ENCODE measurements at regions not wholly inside any gene's neighbourhood (a gene's known extent, or its start where the extent isn't known, plus 50 kb on each side); places are given as distances from the start of the nearest gene placed in this dataset.

DNA sequence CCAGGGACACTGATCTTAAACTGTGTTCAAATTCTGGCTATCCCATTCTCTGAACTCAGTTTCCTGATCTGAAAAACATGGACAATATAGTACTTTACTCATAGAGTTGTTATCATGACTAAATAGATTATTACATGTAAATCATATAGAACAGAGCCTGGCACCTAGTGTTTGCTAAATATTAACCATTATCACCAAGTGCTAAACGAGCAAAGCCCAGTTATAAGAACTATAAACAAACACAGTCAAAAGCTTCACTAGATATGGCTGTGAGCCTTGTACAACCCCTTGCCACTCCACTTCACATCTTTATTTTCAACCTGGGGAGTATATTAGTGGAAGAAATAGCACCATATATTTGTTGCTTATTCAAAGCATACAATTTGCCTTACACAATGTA lies 338.9 kb upstream of the CADM1 start:
- ATAC-seq (no peak), DNase-seq (no peak)
- Histone ChIP-seq H3K4me1 (no peaks in the 10 kb centered on the region), H3K27me3 (no peaks in the 10 kb centered on the region), H3K27ac (no peak overlapping the region), H3K4me3 (no peak overlapping the region), H3K9me3 (no peaks in the 10 kb centered on the region), H3K36me3 (replicated peaks in 1 of 2; ENCODE audit: insufficient read depth in 1 of 2, low read depth in 2 of 2) (no peaks in the 10 kb centered on the region)
- WGBS, 2 donors = 9 to 17% methylated on average over 1 of the region's 1 CpG
- intact Hi-C loops (cut with DNase I) = no loop called here
- TF ChIP-seq POLR2A (IDR thresholded peaks at IDR 0.05) = no peak
- TF ChIP-seq, protein P1, sequence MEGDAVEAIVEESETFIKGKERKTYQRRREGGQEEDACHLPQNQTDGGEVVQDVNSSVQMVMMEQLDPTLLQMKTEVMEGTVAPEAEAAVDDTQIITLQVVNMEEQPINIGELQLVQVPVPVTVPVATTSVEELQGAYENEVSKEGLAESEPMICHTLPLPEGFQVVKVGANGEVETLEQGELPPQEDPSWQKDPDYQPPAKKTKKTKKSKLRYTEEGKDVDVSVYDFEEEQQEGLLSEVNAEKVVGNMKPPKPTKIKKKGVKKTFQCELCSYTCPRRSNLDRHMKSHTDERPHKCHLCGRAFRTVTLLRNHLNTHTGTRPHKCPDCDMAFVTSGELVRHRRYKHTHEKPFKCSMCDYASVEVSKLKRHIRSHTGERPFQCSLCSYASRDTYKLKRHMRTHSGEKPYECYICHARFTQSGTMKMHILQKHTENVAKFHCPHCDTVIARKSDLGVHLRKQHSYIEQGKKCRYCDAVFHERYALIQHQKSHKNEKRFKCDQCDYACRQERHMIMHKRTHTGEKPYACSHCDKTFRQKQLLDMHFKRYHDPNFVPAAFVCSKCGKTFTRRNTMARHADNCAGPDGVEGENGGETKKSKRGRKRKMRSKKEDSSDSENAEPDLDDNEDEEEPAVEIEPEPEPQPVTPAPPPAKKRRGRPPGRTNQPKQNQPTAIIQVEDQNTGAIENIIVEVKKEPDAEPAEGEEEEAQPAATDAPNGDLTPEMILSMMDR (IDR thresholded peaks at IDR 0.05) = no peak

DNA sequence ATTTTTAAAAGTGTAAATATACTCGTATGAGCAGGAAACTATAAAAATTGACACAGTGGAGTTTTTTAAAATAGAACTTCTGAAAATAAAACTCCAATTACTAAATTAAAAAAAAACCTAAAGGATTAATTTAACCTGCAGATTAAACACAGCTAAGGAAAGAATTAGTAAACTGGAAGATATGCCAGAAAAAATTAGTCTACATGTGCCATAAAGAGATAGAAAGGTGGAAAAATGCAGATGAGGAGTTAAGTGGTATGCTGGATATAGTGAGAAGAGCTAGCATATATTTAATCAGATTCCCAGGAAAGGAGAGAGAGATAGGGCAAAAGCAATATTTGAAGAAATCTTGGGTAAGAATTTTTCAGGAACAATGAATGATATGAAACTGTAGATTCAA lies 315.8 kb upstream of the CADM1 start:
- intact Hi-C loops (cut with DNase I) = no loop called here
- H3K36me3 ChIP-seq (replicated peaks in 1 of 2; ENCODE audit: insufficient read depth in 1 of 2, low read depth in 2 of 2) = no peaks in the 10 kb centered on the region
- H3K4me3 ChIP-seq = no peak overlapping the region
- no peaks in the 10 kb centered on the region for H3K4me1 ChIP-seq
- no peaks in the 10 kb centered on the region for H3K27me3 ChIP-seq
- DNase-seq (no peak), ATAC-seq (no peak)
- H3K27ac ChIP-seq = no peak overlapping the region
- no peaks in the 10 kb centered on the region for H3K9me3 ChIP-seq
- TF ChIP-seq, protein P1 (IDR thresholded peaks at IDR 0.05) = no peak
- no peak for TF ChIP-seq POLR2A (IDR thresholded peaks at IDR 0.05)
- WGBS, 2 donors = 61 to 84% methylated on average over 1 of the region's 1 CpG

DNA sequence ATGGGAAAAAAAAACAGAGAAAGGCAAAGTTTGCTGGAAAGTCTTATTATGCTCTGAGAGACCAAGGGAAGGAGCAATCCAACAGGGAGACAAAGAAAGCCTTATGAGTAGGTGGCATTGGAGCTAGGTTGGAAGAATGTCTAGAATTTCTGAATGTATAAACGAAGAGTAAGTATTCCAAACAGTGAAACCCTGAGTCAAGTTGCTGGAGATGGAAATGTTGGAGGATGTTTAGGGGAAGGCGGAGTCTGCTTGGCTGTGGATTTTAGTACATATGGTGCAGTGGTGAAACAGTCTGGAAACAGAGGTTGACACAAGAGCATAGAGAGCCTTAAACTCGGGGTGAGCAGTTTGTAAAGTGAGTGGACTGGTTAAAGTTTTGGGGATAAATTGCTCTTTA lies 314.8 kb upstream of the CADM1 start:
- H3K27ac ChIP-seq = no peak overlapping the region
- intact Hi-C loops (cut with DNase I) = no loop called here
- no peaks in the 10 kb centered on the region for H3K27me3 ChIP-seq
- no peak for ATAC-seq
- 65 to 68% methylated on average over 3 of the region's 3 CpGs for WGBS, 2 donors
- H3K36me3 ChIP-seq (replicated peaks in 1 of 2; ENCODE audit: insufficient read depth in 1 of 2, low read depth in 2 of 2) = no peaks in the 10 kb centered on the region
- no peaks in the 10 kb centered on the region for H3K9me3 ChIP-seq
- no peak for DNase-seq
- TF ChIP-seq, protein P1 (IDR thresholded peaks at IDR 0.05) = no peak
- no peak for TF ChIP-seq POLR2A (IDR thresholded peaks at IDR 0.05)
- no peak overlapping the region for H3K4me3 ChIP-seq
- no peaks in the 10 kb centered on the region for H3K4me1 ChIP-seq

DNA sequence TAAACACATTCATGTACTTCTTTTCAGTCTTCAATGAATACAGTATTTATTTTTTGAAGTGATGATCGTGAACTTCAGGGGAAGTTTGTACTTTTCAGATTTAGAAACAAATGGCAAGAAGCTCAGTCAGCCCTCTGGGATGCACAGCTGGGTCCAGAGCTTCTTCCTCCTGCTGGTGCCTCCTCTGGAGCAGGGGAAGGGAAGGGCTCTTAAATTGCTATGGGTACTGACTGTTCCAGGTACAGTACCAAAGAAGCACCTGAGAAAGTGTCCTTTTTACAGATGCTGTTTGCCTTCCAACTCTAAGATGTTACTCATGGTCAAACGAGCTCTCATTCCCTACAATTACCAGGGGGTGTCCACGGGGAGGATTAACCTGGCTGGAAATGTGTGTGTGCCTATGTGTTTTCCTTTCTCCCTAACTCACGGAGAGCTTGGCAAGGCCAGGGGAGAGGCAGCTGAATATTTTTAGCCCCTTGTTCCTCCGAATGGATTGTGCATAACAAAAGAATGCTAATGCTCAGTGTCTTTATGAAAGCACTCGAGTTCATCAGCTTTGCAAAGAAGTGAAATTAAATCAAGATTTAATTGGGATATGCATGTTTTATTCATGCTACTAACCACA lies 313.7 kb upstream of the CADM1 start:
- no peak for TF ChIP-seq POLR2A (IDR thresholded peaks at IDR 0.05)
- TF ChIP-seq, protein P1 (IDR thresholded peaks at IDR 0.05) = no peak
- no peak for ATAC-seq
- no peak overlapping the region for H3K27ac ChIP-seq
- H3K36me3 ChIP-seq (replicated peaks in 1 of 2; ENCODE audit: insufficient read depth in 1 of 2, low read depth in 2 of 2) = no peaks in the 10 kb centered on the region
- DNase-seq = no peak
- H3K9me3 ChIP-seq = no peaks in the 10 kb centered on the region
- intact Hi-C loops (cut with DNase I) = no loop called here
- WGBS, 2 donors = 31 to 40% methylated on average over 6 of the region's 6 CpGs
- no peaks in the 10 kb centered on the region for H3K4me1 ChIP-seq
- H3K27me3 ChIP-seq = no peaks in the 10 kb centered on the region
- H3K4me3 ChIP-seq = no peak overlapping the region

DNA sequence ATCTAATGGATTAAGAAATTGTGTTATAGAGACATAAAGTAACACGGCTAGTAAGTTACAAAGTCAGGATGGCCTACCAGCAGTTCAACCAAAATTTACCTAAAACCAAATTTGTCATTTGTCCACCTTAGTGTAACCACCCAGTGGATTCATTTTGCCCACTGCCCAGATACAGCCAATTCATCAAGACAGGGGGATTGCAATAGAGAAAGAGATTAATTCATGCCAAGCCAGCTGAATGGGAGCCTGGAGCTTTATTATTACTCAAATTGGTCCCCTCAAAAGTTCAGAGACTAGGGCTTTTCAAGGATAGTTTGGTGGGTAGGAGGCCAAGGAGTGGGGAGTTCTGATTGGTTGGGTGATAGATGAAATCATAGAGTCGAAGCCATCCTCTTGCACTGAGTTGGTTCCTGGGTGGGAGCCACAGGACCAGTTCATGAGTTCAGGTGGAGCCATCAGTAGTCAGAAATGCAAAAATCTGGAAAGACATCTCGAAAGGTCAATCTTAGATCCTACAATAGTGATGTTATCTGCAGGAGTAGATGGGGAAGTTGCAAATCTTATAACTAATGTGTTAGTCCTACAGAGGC lies 304.2 kb upstream of the CADM1 start:
- H3K27me3 ChIP-seq = no peaks in the 10 kb centered on the region
- peaks cover 0 to 14% (median 0%) of the 10 kb centered on the region in 3 donors for H3K9me3 ChIP-seq
- no peak for TF ChIP-seq POLR2A (IDR thresholded peaks at IDR 0.05)
- TF ChIP-seq, protein P1 (IDR thresholded peaks at IDR 0.05) = no peak
- no peak for ATAC-seq
- H3K36me3 ChIP-seq (replicated peaks in 1 of 2; ENCODE audit: insufficient read depth in 1 of 2, low read depth in 2 of 2) = no peaks in the 10 kb centered on the region
- H3K4me3 ChIP-seq = no peak overlapping the region
- 63 to 78% methylated on average over 3 of the region's 3 CpGs for WGBS, 2 donors
- DNase-seq = no peak
- intact Hi-C loops (cut with DNase I) = no loop called here
- no peak overlapping the region for H3K27ac ChIP-seq
- H3K4me1 ChIP-seq = no peaks in the 10 kb centered on the region
